ENCODE measurements at regions not wholly inside any gene's neighbourhood (a gene's known extent, or its start where the extent isn't known, plus 50 kb on each side); places are given as distances from the start of the nearest gene placed in this dataset.

GRCh38 chr3:25372167-25372566 lies 55.9 kb upstream of the RARB start:
- intact Hi-C loops (cut with DNase I; ENCODE audit: low total_unique reads), result no loop called here
- Histone ChIP-seq H3K4me1 (no peaks in the 10 kb centered on the region), H3K27me3 (no peaks in the 10 kb centered on the region), H3K4me3 (no peak overlapping the region), H3K9me3 (no peaks in the 10 kb centered on the region), H3K27ac (no peak overlapping the region), H3K36me3 (ENCODE audit: low read depth, missing control alignments) (no peaks in the 10 kb centered on the region)
- DNase-seq, result no peak
- TF ChIP-seq CTCF (IDR thresholded peaks at IDR 0.05) (no peak), POLR2A (IDR thresholded peaks at IDR 0.05) (no peak)
- WGBS, 2 donors, result 70 to 85% methylated on average over 3 of the region's 3 CpGs

DNA sequence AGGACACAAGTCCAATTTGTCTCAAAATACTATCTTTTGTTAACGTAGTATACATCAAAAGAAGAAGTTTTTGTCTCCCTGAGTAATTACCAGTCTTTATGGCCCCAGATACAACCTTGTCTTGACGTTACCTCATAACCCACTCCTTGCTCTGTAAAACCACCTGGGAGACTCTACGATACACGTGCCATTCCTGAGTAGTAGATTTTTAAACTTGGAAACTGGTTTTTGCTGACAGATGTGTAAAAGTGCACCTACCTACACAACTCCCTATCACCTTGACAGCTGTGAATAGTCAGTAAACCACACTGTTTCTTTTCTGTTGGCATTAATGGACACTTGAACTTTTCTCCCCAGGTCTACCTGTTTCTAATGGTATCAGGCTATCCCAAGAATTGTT lies 51.7 kb upstream of the RARB start:
- Histone ChIP-seq H3K4me3 (no peak overlapping the region), H3K36me3 (ENCODE audit: low read depth, missing control alignments) (no peaks in the 10 kb centered on the region), H3K27me3 (no peaks in the 10 kb centered on the region), H3K4me1 (no peaks in the 10 kb centered on the region), H3K9me3 (no peaks in the 10 kb centered on the region), H3K27ac (no peak overlapping the region)
- intact Hi-C loops (cut with DNase I; ENCODE audit: low total_unique reads), result no loop called here
- WGBS, 2 donors, result 63 to 64% methylated on average over 4 of the region's 4 CpGs
- TF ChIP-seq POLR2A (IDR thresholded peaks at IDR 0.05) (no peak), CTCF (IDR thresholded peaks at IDR 0.05) (no peak)
- no peak for DNase-seq

- WGBS, 2 donors, result 79 to 91% methylated on average over 2 of the region's 2 CpGs
- H3K4me1 ChIP-seq, result no peaks in the 10 kb centered on the region
Observed at GRCh38 chr3:25377042-25377441, 51.0 kb upstream of the RARB start.

More at GRCh38 chr3:25377042-25377441, 51.0 kb upstream of the RARB start:
- Histone ChIP-seq H3K4me3 (no peak overlapping the region), H3K27ac (no peak overlapping the region), H3K9me3 (no peaks in the 10 kb centered on the region), H3K36me3 (ENCODE audit: low read depth, missing control alignments) (no peaks in the 10 kb centered on the region), H3K27me3 (no peaks in the 10 kb centered on the region)
- no peak for DNase-seq
- intact Hi-C loops (cut with DNase I; ENCODE audit: low total_unique reads), result no loop called here
- no peak for TF ChIP-seq POLR2A (IDR thresholded peaks at IDR 0.05)
- TF ChIP-seq CTCF (IDR thresholded peaks at IDR 0.05), result no peak

Small RNA genes in the stretch of these regions (small RNA-seq; reads per million reads assigned to genes)
- gene RN7SL216P (0 reads per million in 2 donors), gene RNA5SP125 (0 reads per million in 2 donors), gene RNA5SP126 (0 reads per million in 2 donors)

Data from testis (tissue), 2 donors.